HepG2 (cell line): ENCODE measurements at regions not wholly inside any gene's neighbourhood (a gene's known extent, or its start where the extent isn't known, plus 50 kb on each side); places are given as distances from the start of the nearest gene placed in this dataset.

Source experiments
- ATAC-seq: fragments of 200-7000 bp; cut with Tn5 transposase; 3 replicates; pipeline ENCODE4 v1.9.1; 2020; ENCODE audit warnings: mild to moderate bottlenecking, moderate library complexity
- BruUV-seq: library from RNA; stranded (reverse); fragments of 400-500 nt; replicated peaks from 2 replicates; lab custom pipeline; 2021; lab: Mats Ljungman, UMichigan
- CTCF ChIA-PET: fragments of 300-600 bp; formaldehyde crosslinking; extraction: SDS; loops from one replicate; lab custom pipeline; 2021; ENCODE audit warnings: low total read pairs, inconsistent platforms, low intra/inter-chr PET ratio; lab: Yijun Ruan, JAX
- POLR2A ChIA-PET: fragments of 350-600 bp; sonication (Branson Sonifier 250); formaldehyde crosslinking; loops from one replicate; lab custom pipeline; 2020; ENCODE audit warnings: antibody characterized with exemption, inconsistent platforms; lab: Yijun Ruan, JAX
- DNase-seq: peaks from one replicate; pipeline ENCODE4 v3.0.0-alpha.2; 2015; ENCODE audit warnings: low spot score
- FAIRE-seq: peaks from 3 replicates; lab custom pipeline; 2011; peaks lifted over from hg19 to GRCh38; lab: Jason Lieb, UNC
- H2AFZ ChIP-seq: one replicate; pipeline ENCODE4 v1.6.1; 2011; ENCODE audit warnings: low read length, inconsistent platforms
- H3K27ac ChIP-seq: fragments of 300-600 bp; 3 replicates; pipeline ENCODE4 v1.8.0; 2011; ENCODE audit warnings: mixed run types, mild to moderate bottlenecking, mixed read lengths, low read length, inconsistent platforms; ENCODE audit not compliant: insufficient read depth; ENCODE audit errors: extremely low read length
- H3K27me3 ChIP-seq, 2 experiments: fragments of 200-600 bp in 1 of 2; 2 replicates in 1 of 2; 3 replicates in 1 of 2; pipeline versions ENCODE4 v1.6.0 to v1.8.0; 2011; ENCODE audit warnings: low read length in 2 of 2, mild to moderate bottlenecking in 2 of 2, moderate library complexity in 2 of 2, inconsistent platforms in 1 of 2; ENCODE audit not compliant: insufficient read depth in 2 of 2, control insufficient read depth in 1 of 2
- H3K36me3 ChIP-seq, 2 experiments: fragments of 200-600 bp in 1 of 2; replicated peaks in 1 of 2; 2 replicates in 1 of 2; 3 replicates in 1 of 2; pipeline versions ENCODE4 v1.5.1 to v1.8.0; 2011; ENCODE audit warnings: low read length in 2 of 2, inconsistent platforms in 1 of 2; ENCODE audit not compliant: insufficient read depth in 2 of 2, control insufficient read depth in 1 of 2
- H3K4me1 ChIP-seq: 2 replicates; pipeline ENCODE4 v1.5.1; 2012; ENCODE audit warnings: low read length, inconsistent platforms; ENCODE audit not compliant: insufficient read depth
- H3K4me2 ChIP-seq: 2 replicates; pipeline ENCODE4 v1.6.0; 2011; ENCODE audit warnings: low read depth, low read length, inconsistent platforms
- H3K4me3 ChIP-seq, 3 experiments: fragments of 200-600 bp in 1 of 3; sonication (generic), shearing (Covaris generic) in 1 of 3; replicated peaks in 1 of 3; 2 replicates each; pipeline ENCODE4 v1.5.1; 2011 to 2016; ENCODE audit warnings: low read length in 3 of 3, inconsistent platforms in 2 of 3, low read depth in 2 of 3, mild to moderate bottlenecking in 2 of 3, control low read depth in 1 of 3, mixed read lengths in 1 of 3; ENCODE audit not compliant: insufficient read depth in 1 of 3
- H3K79me2 ChIP-seq: one replicate; pipeline ENCODE4 v1.6.1; 2011; ENCODE audit warnings: low read length, inconsistent platforms; ENCODE audit not compliant: insufficient read depth
- H3K9ac ChIP-seq: 2 replicates; pipeline ENCODE4 v1.6.0; 2011; ENCODE audit warnings: mild to moderate bottlenecking, low read depth, low read length, inconsistent platforms; ENCODE audit not compliant: insufficient read depth
- H3K9me3 ChIP-seq: 2 replicates; pipeline ENCODE4 v1.5.1; 2012; ENCODE audit warnings: mild to moderate bottlenecking, low read length
- H4K20me1 ChIP-seq: 2 replicates; pipeline ENCODE4 v1.6.0; 2011; ENCODE audit warnings: inconsistent platforms, mild to moderate bottlenecking, low read length, moderate library complexity; ENCODE audit not compliant: insufficient read depth
- BCL6 ChIP-seq: IDR thresholded peaks from 2 replicates; pipeline ENCODE4 v1.6.1; 2016; ENCODE audit warnings: missing genetic modification reagents, missing compliant biosample characterization
- MED13 ChIP-seq: sonication (generic); formaldehyde crosslinking; IDR thresholded peaks from 2 replicates; pipeline ENCODE4 v1.5.0; 2020; ENCODE audit warnings: missing genetic modification reagents
- MEIS1 ChIP-seq: sonication (generic); formaldehyde crosslinking; IDR thresholded peaks from 2 replicates; pipeline ENCODE4 v1.9.0; 2021; ENCODE audit warnings: mild to moderate bottlenecking, missing genetic modification reagents, moderate library complexity, borderline replicate concordance
- PTBP1 ChIP-seq: fragments of 200-400 bp; formaldehyde crosslinking; IDR thresholded peaks from 2 replicates; pipeline ENCODE4 v1.6.1; 2018; ENCODE audit warnings: low read length, low read depth; ENCODE audit not compliant: poor library complexity, severe bottlenecking
- RARG ChIP-seq: sonication (generic); formaldehyde crosslinking; IDR thresholded peaks from 2 replicates; pipeline ENCODE4 v1.4.0; 2020; ENCODE audit warnings: low read depth, mild to moderate bottlenecking, missing genetic modification reagents
- THAP8 ChIP-seq: sonication (generic); formaldehyde crosslinking; IDR thresholded peaks from 2 replicates; pipeline ENCODE4 v1.5.1; 2020; ENCODE audit warnings: missing genetic modification reagents, mild to moderate bottlenecking, borderline replicate concordance
- ZNF124 ChIP-seq: sonication (generic); formaldehyde crosslinking; IDR thresholded peaks from 2 replicates; pipeline ENCODE4 v1.4.0; 2020; ENCODE audit warnings: missing genetic modification reagents
- ZNF224 ChIP-seq: sonication (generic); formaldehyde crosslinking; IDR thresholded peaks from 2 replicates; pipeline ENCODE4 v1.5.0; 2020; ENCODE audit warnings: mild to moderate bottlenecking, missing genetic modification reagents
- ZNF263 ChIP-seq: sonication (generic); formaldehyde crosslinking; IDR thresholded peaks from 2 replicates; pipeline ENCODE4 v1.4.0; 2020; ENCODE audit warnings: missing genetic modification reagents
- ZNF468 ChIP-seq: sonication (generic); formaldehyde crosslinking; IDR thresholded peaks from 2 replicates; pipeline ENCODE4 v1.8.0; 2022; ENCODE audit warnings: mild to moderate bottlenecking, moderate library complexity, missing genetic modification reagents
- WGBS: methylation state at CpG from one replicate; pipeline ENCODE4 v1.1.6; 2017; ENCODE audit warnings: low lambda C conversion rate; 5-methylcytosine and 5-hydroxymethylcytosine counted together
- in situ Hi-C: cut with HindIII; loops from 2 replicates; pipeline ENCODE4 v1.10.0; 2017; ENCODE audit warnings: low pct_unique_long_range_greater_than_20kb; ENCODE audit not compliant: extremely low pct_ligation_motif_present
- intact Hi-C: fragments of 100-400 bp; cut with micrococcal nuclease; formaldehyde crosslinking; loops from one replicate; pipeline ENCODE4 v1.10.0; 2022; ENCODE audit not compliant: unreplicated experiment
- TF ChIP-seq, protein P1 (sequence below): sonication (generic); formaldehyde crosslinking; IDR thresholded peaks from 2 replicates; pipeline ENCODE4 v1.5.0; 2020; ENCODE audit warnings: missing genetic modification reagents, mild to moderate bottlenecking, borderline replicate concordance
- TF ChIP-seq, protein P2 (sequence below), 2 experiments: sonication (generic) in 1 of 2; formaldehyde crosslinking in 1 of 2; IDR thresholded peaks; 2 replicates each; pipeline versions ENCODE4 v1.4.0 to v1.6.1; 2016 to 2020; ENCODE audit warnings: borderline replicate concordance in 1 of 2, low read depth in 1 of 2, mild to moderate bottlenecking in 1 of 2, missing genetic modification reagents in 1 of 2

DNA sequence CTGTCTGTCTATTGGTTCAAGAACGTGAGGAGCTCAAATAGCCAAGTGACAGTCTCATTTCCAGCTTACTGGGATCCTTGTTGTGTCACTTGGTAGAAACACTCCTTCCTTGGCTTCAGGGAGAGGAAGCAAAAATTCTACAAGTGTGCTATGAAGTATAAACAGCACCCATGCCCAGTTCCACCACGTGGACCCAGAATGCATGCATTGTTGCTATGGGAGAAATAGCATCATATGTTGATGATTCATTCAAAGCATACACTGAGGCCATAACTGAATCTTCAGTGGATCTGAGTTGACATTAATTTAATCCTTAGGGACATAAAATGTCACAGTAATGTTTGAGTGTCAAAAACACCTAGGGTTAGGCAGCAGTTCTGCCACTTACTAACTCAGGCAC lies 199.0 kb upstream of the RXFP2 start:
- DNase-seq, result no peak
- no peaks in the 10 kb centered on the region for H4K20me1 ChIP-seq
- no TSS peak for BruUV-seq
- ChIA-PET POLR2A (no interaction called here), CTCF (interaction anchor here (2.7 kb wide), 1 partner anchor 202 kb away, joined by 9 read pairs; no protein-coding TSS in a partner anchor)
- H3K79me2 ChIP-seq, result no peaks in the 10 kb centered on the region
- no peak for FAIRE-seq
- no peak overlapping the region for H3K9ac ChIP-seq
- H3K27me3 ChIP-seq, result no peaks in the 10 kb centered on the region
- no peak for TF ChIP-seq RARG (CRISPR knock-in tag)
- TF ChIP-seq MED13 (CRISPR knock-in tag), result no peak
- no peak for ATAC-seq
- no peak overlapping the region for H3K4me2 ChIP-seq
- no peak overlapping the region for H2AFZ ChIP-seq
- no peaks in the 10 kb centered on the region for H3K4me1 ChIP-seq
- no peak overlapping the region for H3K27ac ChIP-seq
- in situ Hi-C loops (loop anchor here (5.0 kb wide), 1 partner anchor 197 kb away; the partner anchor contains the start of gene RXFP2), intact Hi-C loops (no loop called here)
- no peaks in the 10 kb centered on the region for H3K36me3 ChIP-seq
- H3K4me3 ChIP-seq, result no peak overlapping the region
- H3K9me3 ChIP-seq, result no peaks in the 10 kb centered on the region
- 0% methylated on average over 2 of the region's 2 CpGs for WGBS

GRCh38 chr13:31543190-31543589 lies 196.1 kb upstream of the RXFP2 start:
- Histone ChIP-seq H3K36me3 (no peaks in the 10 kb centered on the region), H3K27me3 (no peaks in the 10 kb centered on the region), H3K4me3 (no peak overlapping the region), H3K79me2 (no peaks in the 10 kb centered on the region), H3K9me3 (no peaks in the 10 kb centered on the region), H2AFZ (no peak overlapping the region), H3K27ac (no peak overlapping the region), H3K4me2 (no peak overlapping the region), H3K9ac (no peak overlapping the region), H4K20me1 (no peaks in the 10 kb centered on the region), H3K4me1 (no peaks in the 10 kb centered on the region)
- FAIRE-seq (no peak), DNase-seq (no peak), ATAC-seq (no peak)
- intact Hi-C loops (no loop called here), in situ Hi-C loops (loop anchor here (5.0 kb wide), 1 partner anchor 194 kb away; the partner anchor contains the start of gene RXFP2)
- POLR2A ChIA-PET, result no interaction called here
- BruUV-seq, result no TSS peak
- CTCF ChIA-PET, result no interaction called here
- TF ChIP-seq THAP8, result no peak
- TF ChIP-seq ZNF124 (CRISPR knock-in tag), result no peak
- TF ChIP-seq ZNF468 (CRISPR knock-in tag), result no peak
- TF ChIP-seq ZNF263 (CRISPR knock-in tag), result no peak
- TF ChIP-seq, protein P1, sequence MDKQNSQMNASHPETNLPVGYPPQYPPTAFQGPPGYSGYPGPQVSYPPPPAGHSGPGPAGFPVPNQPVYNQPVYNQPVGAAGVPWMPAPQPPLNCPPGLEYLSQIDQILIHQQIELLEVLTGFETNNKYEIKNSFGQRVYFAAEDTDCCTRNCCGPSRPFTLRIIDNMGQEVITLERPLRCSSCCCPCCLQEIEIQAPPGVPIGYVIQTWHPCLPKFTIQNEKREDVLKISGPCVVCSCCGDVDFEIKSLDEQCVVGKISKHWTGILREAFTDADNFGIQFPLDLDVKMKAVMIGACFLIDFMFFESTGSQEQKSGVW, result no peak
- TF ChIP-seq PTBP1, result no peak
- no peak for TF ChIP-seq MEIS1
- TF ChIP-seq BCL6, result no peak
- no peak for TF ChIP-seq ZNF224 (CRISPR knock-in tag)
- TF ChIP-seq, protein P2, sequence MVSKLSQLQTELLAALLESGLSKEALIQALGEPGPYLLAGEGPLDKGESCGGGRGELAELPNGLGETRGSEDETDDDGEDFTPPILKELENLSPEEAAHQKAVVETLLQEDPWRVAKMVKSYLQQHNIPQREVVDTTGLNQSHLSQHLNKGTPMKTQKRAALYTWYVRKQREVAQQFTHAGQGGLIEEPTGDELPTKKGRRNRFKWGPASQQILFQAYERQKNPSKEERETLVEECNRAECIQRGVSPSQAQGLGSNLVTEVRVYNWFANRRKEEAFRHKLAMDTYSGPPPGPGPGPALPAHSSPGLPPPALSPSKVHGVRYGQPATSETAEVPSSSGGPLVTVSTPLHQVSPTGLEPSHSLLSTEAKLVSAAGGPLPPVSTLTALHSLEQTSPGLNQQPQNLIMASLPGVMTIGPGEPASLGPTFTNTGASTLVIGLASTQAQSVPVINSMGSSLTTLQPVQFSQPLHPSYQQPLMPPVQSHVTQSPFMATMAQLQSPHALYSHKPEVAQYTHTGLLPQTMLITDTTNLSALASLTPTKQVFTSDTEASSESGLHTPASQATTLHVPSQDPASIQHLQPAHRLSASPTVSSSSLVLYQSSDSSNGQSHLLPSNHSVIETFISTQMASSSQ (IDR thresholded peaks at IDR 0.05; ENCODE audit: low read depth), result no peak
- TF ChIP-seq, protein P2 (CRISPR knock-in tag; IDR thresholded peaks at IDR 0.05; ENCODE audit: borderline replicate concordance), result no peak
